Upper lobe of left lung (tissue), 6 donors: ENCODE measurements at regions not wholly inside any gene's neighbourhood (a gene's known extent, or its start where the extent isn't known, plus 50 kb on each side); places are given as distances from the start of the nearest gene placed in this dataset.
"Not testable (repeated sequence)": the region's sequence is repeated elsewhere in the genome, so short reads cannot be mapped to it uniquely, and the experiment has no call there.

ENCODE experiments used
- ATAC-seq, 2 donors: fragments of 200-7000 bp; cut with Tn5 transposase; one replicate each; pipeline ENCODE4 v1.9.1; 2022; ENCODE audit warnings: mild to moderate bottlenecking in 2 of 2, moderate library complexity in 2 of 2; ENCODE audit not compliant: low FRiP score in 2 of 2
- DNase-seq, 2 donors: peaks; one replicate each; pipeline ENCODE4 v3.0.0-alpha.2; 2019 to 2020
- H3K27ac ChIP-seq, 4 donors: fragments of 200-600 bp; sonication (generic); one replicate each; pipeline ENCODE4 v1.5.1; 2016 to 2019
- H3K27me3 ChIP-seq, 4 donors: fragments of 200-600 bp; sonication (generic); one replicate each; pipeline ENCODE4 v1.5.1; 2017 to 2019
- H3K36me3 ChIP-seq, 4 donors: fragments of 200-600 bp; sonication (generic); one replicate each; pipeline ENCODE4 v1.5.1; 2016 to 2019
- H3K4me1 ChIP-seq, 4 donors: fragments of 200-600 bp; sonication (generic); one replicate each; pipeline ENCODE4 v1.5.1; 2018 to 2019
- H3K4me3 ChIP-seq, 4 donors: fragments of 200-600 bp; sonication (generic); one replicate each; pipeline ENCODE4 v1.5.1; 2017 to 2019; ENCODE audit warnings: mild to moderate bottlenecking in 2 of 4, moderate library complexity in 1 of 4
- H3K9me3 ChIP-seq, 4 donors: fragments of 200-600 bp; sonication (generic); one replicate each; pipeline ENCODE4 v1.5.1; 2018 to 2019
- WGBS, 2 donors: methylation state at CpG; one replicate each; pipeline ENCODE4 v1.1.5; 2017 to 2018; 5-methylcytosine and 5-hydroxymethylcytosine counted together
- small RNA-seq, 4 donors: library from RNA; depleted of rRNA; stranded (forward); fragments of <200 nt; gene quantifications; one replicate each; pipeline ENCODE3, GENCODE V24; 2016
- donor health status: DM: no; HTN: no; CAD: no; lungs with moderate emphysema.
- donor health status: DM: no; HTN: yes; CAD: no; lungs with severe emphysema.

- H3K9me3 ChIP-seq = peaks cover 0 to 11% (median 5%) of the 10 kb centered on the region in 4 donors
- 65 to 67% methylated on average over 3 of the region's 3 CpGs for WGBS, 2 donors
- not testable (repeated sequence) for H3K4me1 ChIP-seq, H3K4me3 ChIP-seq, ATAC-seq, H3K27ac ChIP-seq, H3K36me3 ChIP-seq, DNase-seq, H3K27me3 ChIP-seq
Observed at GRCh38 chr21:10021462-10021861, 499.9 kb upstream of the TPTE start.

- not testable (repeated sequence) for ATAC-seq, H3K4me1 ChIP-seq, H3K27ac ChIP-seq, H3K27me3 ChIP-seq, H3K36me3 ChIP-seq, H3K4me3 ChIP-seq, DNase-seq, H3K9me3 ChIP-seq
- 64 to 71% methylated on average over 2 of the region's 2 CpGs for WGBS, 2 donors
Observed at GRCh38 chr21:10022745-10023144, 498.6 kb upstream of the TPTE start.

Small RNAs in the stretch of these regions (small RNA-seq; reads per million reads assigned to genes)
- gene AC018692.3 (0 reads per million in 4 donors), gene RF00003 (0 to 0.68 (median 0.10) reads per million in 4 donors), gene RF00156 (0 reads per million in 4 donors), gene RN7SL52P (0 reads per million in 4 donors)
